Jurkat, Clone E6-1 (cell line): ENCODE measurements at regions not wholly inside any gene's neighbourhood (a gene's known extent, or its start where the extent isn't known, plus 50 kb on each side); places are given as distances from the start of the nearest gene placed in this dataset.
"Not testable (repeated sequence)": the region's sequence is repeated elsewhere in the genome, so short reads cannot be mapped to it uniquely, and the experiment has no call there.

Experiments
- DNase-seq: peaks from one replicate; pipeline ENCODE4 v3.0.0-alpha.2; 2011; ENCODE audit warnings: low read depth, low spot score
- H3K4me3 ChIP-seq: 2 replicates; pipeline ENCODE4 v1.5.1; 2011; ENCODE audit warnings: mild to moderate bottlenecking, low read length, control low read depth, moderate library complexity

DNA sequence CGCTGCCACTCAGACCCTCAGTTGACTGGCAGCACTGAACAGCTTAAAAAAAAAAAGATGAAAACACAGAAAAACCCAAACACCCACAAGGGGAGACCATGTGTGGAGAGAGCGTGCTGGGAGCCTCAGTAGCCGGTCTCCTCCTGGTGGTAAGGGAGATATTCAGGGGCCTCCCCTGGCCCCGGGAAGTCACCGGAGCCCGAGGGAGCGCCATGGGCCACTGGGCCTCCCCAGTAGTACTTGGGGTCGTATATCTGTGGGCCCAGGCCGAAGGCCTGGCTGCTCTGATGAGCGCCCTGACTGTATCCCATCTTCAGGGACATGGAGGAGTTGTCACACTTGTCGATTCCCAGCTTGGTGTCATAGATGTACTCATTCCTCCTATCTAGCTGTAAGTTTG is 145.7 kb upstream of the TEKT4 start:
- no peak overlapping the region for H3K4me3 ChIP-seq
- DNase-seq: no peak

DNA sequence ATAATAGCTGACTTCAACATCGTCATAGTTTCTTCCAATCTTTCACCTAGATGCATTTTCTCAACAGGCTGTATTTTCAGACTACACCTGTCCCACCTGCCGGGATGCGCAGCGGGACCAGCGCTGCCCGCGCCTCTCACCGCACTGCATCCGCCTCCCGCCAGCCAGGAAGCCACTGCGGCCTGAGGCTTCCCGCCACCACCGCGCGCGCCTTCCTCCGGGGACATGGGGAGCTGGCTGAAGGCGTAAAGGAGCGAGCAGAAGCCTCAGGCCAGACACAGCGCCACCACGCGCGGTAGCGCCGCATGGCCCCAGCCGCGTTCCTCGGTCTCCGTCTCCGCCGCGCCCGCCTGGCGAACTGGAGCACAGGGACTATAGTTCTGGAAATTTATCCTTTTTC is 135.7 kb upstream of the TEKT4 start:
- not testable (repeated sequence) for DNase-seq

DNA sequence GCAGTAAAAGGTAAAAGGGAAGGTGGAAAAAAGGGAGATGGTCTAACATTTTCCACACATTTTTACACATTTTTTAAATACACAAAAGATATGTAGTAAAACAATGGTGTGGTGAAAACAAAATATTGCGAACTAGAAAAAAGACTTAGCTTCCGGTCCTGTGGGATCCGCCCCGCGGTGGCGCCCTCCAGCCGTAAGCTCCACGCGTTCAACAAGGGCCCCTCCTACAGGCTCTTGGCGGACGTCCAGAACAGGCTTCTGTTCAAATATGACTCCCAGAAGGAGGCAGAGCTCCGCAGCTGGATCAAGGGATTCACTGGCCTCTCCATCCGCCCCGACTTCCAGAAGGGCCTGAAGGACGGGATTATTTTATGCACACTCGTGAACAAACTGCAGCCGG is 134.1 kb upstream of the TEKT4 start:
- not testable (repeated sequence) for DNase-seq, H3K4me3 ChIP-seq

More for the DNA sequence above, 135.7 kb upstream of the TEKT4 start:
- not testable (repeated sequence) for H3K4me3 ChIP-seq

DNA sequence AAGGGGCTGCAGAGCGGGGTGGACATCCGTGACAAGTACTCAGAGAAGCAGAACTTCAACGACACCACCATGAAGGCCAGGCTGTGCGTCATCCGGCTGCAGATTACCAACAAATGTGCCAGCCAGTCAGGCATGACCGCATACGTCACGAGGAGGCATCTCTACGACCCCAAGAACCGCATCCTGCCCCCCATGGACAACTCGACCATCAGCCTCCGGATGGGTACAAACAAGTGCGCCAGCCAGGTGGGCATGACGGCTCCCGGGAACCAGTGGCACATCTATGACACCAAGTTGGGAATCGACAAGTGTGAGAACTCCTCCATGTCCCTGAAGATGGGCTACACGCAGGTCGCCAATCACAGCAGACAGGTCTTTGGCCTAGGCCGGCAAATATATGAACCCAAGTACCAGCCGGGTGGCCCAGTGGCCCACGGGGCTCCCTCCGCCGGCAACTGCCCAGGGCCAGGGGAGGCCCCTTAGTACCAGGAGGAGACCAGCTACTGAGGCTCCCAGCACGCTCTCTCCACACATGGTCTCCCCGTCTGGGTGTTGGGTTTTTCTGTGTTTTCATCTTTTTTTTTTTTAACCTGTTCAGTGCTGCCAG is 133.4 kb upstream of the TEKT4 start:
- not testable (repeated sequence) for H3K4me3 ChIP-seq

DNA sequence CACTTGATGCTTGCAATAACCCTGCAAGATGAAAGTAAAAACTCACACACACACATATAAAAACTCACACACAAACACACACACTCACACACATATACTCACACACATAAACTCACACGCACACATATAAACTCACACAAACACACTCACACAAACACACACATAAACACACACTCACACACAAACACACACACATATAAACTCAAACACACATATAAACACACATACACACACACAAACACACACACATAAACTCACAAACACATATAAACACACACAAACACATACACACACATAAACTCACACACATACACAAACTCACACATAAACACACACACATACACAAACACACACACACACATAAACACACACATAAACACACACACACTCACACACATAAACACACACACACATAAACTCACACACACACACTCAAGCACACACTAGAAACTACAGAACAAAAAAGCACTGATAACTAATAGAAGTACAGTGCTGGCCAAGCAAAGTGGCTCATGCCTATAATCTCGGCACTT is 117.7 kb upstream of the TEKT4 start:
- H3K4me3 ChIP-seq: no peak overlapping the region
- no peak for DNase-seq

More for the DNA sequence above, 133.4 kb upstream of the TEKT4 start:
- DNase-seq: not testable (repeated sequence)

DNA sequence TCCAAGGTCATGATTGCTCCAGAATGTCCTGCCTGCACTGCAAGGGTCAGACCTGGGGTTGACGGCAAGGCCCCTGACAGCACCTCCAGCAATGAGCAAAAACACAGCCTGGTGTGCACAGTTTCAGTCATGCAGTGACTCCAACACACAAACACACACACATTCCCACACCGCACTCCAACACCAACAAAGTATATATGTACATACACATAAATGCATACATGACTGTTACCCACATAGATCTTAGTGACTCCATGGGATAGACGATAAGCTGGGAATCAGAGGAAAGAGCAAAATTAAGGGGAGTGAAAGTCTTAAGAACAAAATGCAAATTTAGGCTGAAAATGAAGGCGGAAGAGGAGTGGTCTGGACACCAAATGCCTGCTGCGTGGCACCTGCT is 112.7 kb upstream of the TEKT4 start:
- no peak for DNase-seq
- H3K4me3 ChIP-seq: no peak overlapping the region

DNA sequence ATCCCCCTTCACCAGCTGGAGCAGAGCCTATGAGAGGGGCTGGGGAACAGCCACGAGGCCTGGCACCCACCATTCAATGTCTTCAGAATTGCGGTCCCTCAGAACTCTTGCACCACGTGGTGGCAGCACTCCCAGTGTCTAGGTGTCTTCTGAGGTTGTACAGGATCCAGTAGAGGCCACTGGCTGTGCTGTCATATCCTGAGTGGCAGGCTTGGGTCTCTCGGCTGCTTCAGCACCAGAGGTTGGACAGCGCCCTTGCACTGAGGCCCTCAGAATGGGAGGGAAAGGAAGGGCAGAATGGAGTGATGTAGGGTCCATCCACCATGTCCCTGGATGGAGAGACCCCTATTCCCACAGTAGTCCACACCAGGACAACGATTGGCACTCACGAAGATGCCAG is 112.0 kb upstream of the TEKT4 start:
- DNase-seq: peak; percentile 50
- no peak overlapping the region for H3K4me3 ChIP-seq

DNA sequence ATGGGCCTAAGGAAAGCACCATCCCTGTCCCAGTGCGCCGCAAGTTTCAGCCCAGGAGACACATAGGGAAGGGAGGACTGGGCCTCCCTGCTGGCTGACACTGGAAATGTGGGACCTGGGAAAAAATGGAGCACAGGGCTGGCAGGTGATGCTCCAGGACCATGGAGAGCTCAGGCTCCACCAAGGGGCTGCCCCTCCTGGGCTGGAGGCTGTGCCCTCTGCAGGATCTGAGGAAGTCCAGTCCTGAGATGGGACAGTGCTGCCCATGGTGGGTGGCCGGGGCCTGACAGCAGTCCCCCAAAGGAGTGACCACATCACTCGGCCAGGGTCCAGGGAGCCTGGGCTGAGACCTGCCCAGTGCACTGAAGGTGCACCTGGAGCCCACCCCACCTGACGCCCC is 108.6 kb upstream of the TEKT4 start:
- DNase-seq: no peak
- H3K4me3 ChIP-seq: no peak overlapping the region

DNA sequence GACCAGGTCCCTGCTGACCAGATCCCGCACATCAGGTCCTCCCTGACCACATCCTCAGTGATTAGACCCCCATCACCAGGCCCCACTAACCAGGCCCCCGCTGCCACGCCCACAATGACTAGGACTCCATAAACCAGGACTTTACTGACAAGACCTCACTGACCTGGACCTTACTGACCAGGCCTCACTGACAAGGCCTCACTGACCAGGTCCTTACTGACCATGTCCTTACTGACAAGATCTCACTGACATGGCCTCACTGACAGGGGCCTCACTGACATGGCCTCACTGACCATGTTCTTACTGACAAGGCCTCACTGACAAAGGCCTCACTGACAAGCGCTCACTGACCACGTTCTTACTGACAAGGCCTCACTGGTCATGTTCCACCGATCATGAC is 107.9 kb upstream of the TEKT4 start:
- DNase-seq: no peak
- no peak overlapping the region for H3K4me3 ChIP-seq

DNA sequence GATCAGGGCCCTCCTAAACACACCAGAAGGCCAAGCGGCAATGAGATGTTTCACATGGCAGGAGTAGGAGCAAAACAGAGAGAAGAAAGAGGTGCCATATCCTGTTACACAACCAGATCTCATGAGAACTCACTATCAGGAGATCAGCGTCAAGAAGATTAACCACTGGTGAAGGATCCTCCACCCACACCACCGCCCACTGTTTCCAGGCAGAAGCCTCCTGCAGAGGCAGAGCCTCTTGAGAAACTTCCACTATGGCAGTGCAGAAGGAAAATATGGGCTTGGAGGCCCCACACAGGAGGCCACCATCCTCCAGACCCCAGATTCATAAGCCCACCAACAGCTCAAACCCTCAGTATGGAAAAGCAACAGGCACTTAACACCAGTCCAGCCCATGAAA is 106.9 kb upstream of the TEKT4 start:
- peak; percentile 28 for DNase-seq
- not testable (repeated sequence) for H3K4me3 ChIP-seq

DNA sequence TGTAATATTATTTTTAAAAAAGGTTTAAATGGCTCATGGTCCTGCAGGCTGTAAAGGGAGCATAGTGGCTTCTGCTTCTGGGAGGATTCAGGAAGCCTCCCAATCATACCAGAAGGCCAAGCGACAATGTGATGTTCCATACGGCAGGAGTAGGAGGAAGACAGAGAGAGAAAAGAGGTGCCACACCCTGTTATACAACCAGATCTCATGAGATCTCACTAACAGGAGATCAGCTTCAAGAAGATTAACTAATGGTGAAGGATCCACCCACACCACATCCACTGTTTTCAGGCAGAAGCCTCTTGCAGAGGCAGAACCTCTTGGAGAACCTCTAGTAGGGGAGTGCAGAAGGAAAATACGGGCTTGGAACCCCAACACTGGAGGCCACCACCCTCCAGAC is 103.9 kb upstream of the TEKT4 start:
- H3K4me3 ChIP-seq: no peak overlapping the region
- DNase-seq: no peak

DNA sequence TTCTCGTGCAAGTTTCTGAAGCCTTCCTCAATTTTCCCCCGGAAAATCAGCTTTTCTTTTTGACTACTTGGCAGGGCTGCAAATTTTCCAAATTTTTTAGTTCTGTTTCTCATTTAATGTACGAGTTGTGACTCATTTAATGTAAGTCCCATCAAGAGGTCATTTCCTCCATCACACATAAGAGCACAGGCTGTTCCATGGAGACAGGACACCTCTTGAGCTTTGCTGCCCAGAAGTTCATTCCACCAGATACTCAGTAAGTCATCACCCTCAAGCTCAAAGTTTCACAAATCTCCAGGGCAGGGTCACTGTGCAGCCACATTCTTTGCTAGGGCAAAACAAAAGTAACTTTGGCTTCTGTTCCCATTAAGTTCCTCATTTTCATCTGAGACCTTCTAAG is 101.5 kb upstream of the TEKT4 start:
- no peak overlapping the region for H3K4me3 ChIP-seq
- DNase-seq: no peak

DNA sequence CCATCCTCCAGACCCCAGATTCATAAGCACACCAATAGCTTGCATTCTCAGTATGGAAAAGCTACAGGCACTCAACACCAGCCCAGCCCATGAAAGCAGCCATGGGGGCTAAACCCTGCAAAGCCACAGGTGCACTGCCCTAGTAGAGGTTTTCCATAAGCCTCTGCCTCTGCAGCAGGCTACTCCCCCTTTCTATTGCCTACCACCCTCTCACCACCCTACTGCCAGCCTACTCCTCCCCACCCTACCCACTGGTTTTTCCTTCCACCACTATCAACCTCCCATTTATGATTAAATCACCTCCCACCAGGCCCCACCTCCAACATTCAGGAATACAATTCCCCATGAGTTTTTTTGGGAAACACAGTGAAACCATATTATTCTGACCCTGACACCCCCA is 96.4 kb upstream of the TEKT4 start:
- no peak for DNase-seq
- H3K4me3 ChIP-seq: no peak overlapping the region

DNA sequence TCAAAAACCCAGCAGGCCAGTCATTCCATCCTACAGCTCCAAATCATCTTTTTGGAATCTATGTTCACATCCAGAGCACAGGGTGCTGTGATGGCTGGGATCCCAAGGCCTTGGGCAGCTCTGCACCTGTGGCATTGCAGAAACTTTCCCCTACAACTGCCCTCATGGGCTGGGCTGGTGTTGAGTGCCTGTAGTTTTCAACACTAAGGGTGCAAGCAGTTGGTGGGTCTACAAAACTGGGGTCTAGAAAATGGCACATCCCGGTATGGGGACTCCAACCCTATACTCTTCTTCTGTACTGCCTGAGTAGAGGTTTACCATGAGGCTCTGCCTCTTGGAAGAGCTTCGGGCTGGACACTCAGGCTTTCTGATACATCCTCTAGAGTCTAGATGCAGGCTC is 95.2 kb upstream of the TEKT4 start:
- no peak for DNase-seq
- no peak overlapping the region for H3K4me3 ChIP-seq

DNA sequence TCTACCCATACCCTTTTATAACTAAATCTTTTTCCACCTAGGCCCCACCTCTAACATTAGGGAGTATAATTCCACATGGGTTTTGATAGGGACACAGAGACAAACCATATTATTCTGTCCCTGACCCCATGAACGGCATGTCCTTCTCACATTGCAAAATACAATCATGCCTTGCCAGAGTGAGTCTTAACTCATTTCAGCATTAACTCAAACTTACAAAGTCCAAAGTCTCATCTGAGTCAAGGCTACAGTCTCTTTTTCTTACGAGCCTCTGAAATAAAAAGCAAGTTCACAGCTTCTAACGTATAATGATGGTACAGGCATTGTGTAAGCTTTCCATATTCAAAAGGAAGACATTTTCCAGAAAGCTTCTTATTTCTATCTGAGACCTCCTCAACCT is 86.1 kb upstream of the TEKT4 start:
- not testable (repeated sequence) for DNase-seq, H3K4me3 ChIP-seq

DNA sequence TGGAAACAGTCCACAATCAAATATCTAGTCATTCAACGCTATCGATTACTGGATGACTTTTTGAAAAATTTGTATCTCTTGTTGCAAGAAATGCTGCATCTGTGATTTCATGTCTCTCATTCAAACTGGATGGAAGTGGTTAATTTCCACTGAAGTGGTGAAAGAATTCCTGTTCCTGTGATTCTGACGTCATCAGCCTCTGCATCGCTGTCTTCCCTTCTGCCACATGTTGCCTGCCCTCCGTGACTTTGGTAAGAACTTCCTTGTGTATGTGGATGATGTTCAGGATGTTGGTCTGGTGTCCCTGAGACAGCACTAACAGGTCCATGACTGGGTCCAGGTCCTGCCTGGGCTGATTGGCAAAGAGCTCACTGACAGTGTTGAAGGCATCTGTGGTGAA is 84.8 kb upstream of the TEKT4 start:
- H3K4me3 ChIP-seq, DNase-seq: not testable (repeated sequence)

DNA sequence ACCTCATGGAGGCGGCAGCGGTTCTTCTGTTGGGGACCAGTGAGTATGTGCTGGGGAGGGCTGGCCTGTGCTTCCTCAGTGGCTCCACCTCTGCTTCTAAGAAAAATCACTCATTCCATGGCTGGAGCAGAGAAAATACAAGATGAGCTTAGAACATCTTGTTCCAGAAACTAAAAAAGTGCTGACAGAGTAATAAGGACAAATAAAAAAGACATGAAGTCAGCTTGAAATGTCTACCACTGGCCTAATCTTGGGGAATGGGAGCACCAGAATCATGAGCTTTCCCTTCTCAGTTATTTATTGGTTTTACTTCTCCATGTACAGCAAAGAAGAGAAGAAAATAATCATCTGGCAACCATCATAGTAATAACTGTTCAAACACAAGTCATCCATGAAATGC is 81.1 kb upstream of the TEKT4 start:
- not testable (repeated sequence) for H3K4me3 ChIP-seq, DNase-seq

DNA sequence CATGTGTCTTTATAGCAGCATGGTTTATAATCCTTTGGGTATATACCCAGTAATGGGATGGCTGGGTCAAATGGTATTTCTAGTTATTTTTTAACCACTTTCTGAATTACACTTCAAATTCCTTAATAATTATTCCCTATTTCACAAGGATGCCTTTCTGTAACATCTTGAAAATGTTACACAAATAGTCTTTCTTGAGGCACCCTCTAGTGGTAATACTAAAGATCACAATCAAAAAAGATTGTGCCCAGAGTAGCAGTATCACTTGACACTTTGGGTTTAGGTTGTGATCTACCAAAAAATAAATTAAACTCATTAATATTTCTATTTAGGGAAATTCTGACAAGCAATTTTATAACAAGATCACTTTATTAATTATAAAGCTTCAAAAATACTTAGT is 74.0 kb upstream of the TEKT4 start:
- H3K4me3 ChIP-seq, DNase-seq: not testable (repeated sequence)
